ENCODE measurements at regions not wholly inside any gene's neighbourhood (a gene's known extent, or its start where the extent isn't known, plus 50 kb on each side); places are given as distances from the start of the nearest gene placed in this dataset.

DNA sequence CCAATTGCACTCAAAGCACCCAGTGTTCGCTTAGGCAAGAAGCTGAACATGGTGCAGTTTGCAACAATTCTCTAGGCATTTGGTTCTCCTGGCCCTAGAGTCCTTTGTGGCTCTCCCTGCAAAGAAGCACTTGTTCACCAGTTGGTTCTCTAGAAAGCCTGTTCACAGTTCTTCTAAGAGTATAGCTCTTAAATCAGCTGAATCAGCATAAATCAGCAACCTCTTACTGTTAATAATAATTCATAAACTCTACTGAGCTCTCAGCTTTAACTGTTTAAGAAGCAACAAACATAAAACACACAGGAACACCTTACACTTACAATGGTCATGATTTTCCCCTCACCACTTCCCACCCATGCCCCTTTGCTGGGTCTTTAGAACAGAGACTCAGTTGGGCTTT lies 56.8 kb upstream of the PPP2R3A start:
- TF ChIP-seq, protein P1, sequence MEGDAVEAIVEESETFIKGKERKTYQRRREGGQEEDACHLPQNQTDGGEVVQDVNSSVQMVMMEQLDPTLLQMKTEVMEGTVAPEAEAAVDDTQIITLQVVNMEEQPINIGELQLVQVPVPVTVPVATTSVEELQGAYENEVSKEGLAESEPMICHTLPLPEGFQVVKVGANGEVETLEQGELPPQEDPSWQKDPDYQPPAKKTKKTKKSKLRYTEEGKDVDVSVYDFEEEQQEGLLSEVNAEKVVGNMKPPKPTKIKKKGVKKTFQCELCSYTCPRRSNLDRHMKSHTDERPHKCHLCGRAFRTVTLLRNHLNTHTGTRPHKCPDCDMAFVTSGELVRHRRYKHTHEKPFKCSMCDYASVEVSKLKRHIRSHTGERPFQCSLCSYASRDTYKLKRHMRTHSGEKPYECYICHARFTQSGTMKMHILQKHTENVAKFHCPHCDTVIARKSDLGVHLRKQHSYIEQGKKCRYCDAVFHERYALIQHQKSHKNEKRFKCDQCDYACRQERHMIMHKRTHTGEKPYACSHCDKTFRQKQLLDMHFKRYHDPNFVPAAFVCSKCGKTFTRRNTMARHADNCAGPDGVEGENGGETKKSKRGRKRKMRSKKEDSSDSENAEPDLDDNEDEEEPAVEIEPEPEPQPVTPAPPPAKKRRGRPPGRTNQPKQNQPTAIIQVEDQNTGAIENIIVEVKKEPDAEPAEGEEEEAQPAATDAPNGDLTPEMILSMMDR (IDR thresholded peaks at IDR 0.05; ENCODE audit: borderline replicate concordance, extremely low read depth, low read length, poor library complexity, severe bottlenecking): no peak
- TF ChIP-seq EZH2 (IDR thresholded peaks at IDR 0.05; ENCODE audit: borderline replicate concordance, low read depth, low read length, severe bottlenecking): no peak

All from DND-41 (cell line).